Mucosa of gallbladder (tissue), 1 donor: ENCODE measurements at regions not wholly inside any gene's neighbourhood (a gene's known extent, or its start where the extent isn't known, plus 50 kb on each side); places are given as distances from the start of the nearest gene placed in this dataset.
"Not testable (repeated sequence)": the region's sequence is repeated elsewhere in the genome, so short reads cannot be mapped to it uniquely, and the experiment has no call there.

Source experiments
- DNase-seq: peaks from one replicate; pipeline ENCODE4 v3.0.0-alpha.2; 2020; ENCODE audit warnings: low spot score
- donor health status: DM: no; HTN: no; CAD: no.

- no peak for DNase-seq
Measured at GRCh38 chr10:9834434-9834833, 1183.2 kb upstream of the CELF2 start.

DNA sequence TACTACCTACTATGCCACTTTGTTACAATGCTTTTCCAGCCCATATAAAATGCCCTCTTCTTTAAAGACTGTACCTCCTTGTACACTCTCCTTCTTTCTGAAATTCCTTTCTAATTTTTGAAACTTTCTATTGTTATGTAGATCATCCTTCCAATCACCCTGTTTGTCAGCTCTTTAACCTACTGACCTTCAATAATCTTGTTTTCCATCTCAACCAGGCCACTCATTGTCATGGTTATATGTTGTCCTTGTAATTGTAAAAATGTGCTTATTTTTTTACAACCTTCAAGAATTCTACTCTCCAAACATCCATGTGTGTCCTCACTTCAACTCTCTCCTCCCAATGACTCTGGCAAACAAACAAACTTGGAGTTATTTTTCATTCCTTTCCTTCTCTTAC, 1172.6 kb upstream of the CELF2 start:
- DNase-seq: no peak

DNA sequence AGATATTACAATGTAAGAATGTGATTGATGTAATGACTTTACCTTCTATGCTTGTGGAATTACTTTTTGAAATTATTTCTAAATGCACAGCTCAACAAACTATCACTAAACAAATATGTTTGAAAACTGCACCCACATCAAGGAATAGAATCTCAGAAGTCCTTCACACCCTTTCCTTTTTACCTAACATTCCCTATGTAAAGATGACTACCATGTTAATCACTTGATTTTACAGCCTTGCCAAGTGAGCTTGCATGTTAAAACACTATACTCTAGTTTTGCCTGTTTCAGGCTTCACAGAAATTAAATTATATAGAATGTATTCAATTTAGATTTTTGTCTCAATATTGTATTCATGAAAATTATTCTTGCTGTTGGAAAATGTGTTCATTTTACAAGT, 1169.4 kb upstream of the CELF2 start:
- no peak for DNase-seq

GRCh38 chr10:9848981-9849380, 1168.7 kb upstream of the CELF2 start:
- no peak for DNase-seq

GRCh38 chr10:9850415-9850814, 1167.3 kb upstream of the CELF2 start:
- DNase-seq: no peak

GRCh38 chr10:9851808-9852207, 1165.9 kb upstream of the CELF2 start:
- no peak for DNase-seq

DNA sequence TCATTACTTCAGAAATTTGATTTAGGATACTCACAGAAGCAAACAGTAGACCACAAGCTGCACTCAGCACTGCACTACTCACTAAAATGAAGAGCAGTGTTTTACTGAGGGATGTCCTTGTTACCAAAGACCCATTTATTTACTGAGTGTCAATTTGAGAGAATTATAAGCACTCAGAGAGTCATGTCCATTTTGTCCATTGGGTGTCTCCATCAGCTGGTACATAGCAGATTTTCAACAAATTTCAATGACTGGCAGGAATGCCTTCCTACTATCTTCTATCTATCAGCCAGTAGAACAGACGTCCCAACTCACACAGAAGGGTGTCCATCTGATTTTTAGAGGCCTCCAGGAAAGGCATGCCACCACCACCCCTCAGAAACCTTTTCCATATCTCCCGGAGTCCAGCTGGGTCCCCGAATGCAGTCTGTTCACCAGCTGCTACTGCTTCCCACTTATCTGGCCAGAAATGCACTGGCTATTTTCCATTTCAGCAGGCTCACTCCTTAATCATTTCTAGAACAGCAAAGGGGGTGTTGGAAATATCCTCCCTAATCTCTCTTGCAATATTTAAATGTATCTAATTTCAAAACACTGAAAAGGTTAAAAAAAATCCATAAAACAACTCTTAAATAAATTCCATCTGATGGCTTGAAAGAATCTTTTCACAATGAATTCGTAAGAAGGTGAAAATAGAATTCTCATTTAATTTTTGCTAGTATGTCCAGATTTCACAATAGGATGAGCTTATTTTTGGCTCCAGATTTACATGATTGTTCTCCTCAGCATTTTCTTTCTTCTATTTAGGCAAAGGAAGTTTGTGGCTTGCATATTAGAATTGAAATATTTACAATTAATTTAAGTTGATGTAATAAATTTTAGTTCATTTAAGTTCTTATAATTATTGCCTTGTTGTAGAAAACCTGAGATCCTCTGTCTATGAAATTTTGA, 1164.0 kb upstream of the CELF2 start:
- DNase-seq: no peak

- DNase-seq: not testable (repeated sequence)
Measured at GRCh38 chr10:9855451-9855850, 1162.2 kb upstream of the CELF2 start.

DNA sequence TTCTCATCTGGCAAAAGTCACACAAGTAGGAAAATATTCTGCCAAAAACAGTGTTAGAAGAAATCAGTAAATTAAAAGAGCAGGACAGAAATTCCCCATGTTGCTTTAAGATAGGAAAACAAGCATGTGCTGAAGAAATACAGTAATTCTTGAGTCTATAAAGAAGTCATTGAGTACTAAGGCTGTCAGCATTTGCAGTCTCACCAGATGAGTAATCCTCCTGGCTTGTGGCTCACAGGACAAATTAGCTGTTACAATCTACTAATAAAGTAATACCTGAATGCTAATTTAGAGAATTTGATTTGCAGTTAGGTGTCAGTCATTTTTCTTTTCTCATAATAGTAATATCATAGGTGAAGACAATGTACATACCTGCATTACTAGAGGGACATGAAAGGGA, 1158.9 kb upstream of the CELF2 start:
- no peak for DNase-seq

DNA sequence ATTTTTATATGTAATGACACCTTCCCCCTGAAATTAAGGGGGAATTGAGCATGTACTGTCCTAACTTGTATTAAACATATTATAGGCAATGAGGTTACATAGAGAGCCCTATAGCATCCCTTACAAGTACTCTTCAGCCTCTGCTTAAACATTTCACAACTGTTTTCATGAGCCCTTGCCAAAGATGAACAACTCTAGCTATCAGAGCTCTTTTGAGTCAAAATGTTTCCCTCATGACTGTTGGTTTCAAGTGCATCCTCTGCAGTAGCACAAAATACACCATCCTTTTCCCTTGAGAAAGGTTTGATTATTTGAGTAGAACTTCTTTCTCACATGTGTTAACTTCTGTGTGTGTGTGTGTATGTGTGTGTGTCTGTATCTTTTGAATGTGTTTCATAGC, 1157.6 kb upstream of the CELF2 start:
- no peak for DNase-seq

DNA sequence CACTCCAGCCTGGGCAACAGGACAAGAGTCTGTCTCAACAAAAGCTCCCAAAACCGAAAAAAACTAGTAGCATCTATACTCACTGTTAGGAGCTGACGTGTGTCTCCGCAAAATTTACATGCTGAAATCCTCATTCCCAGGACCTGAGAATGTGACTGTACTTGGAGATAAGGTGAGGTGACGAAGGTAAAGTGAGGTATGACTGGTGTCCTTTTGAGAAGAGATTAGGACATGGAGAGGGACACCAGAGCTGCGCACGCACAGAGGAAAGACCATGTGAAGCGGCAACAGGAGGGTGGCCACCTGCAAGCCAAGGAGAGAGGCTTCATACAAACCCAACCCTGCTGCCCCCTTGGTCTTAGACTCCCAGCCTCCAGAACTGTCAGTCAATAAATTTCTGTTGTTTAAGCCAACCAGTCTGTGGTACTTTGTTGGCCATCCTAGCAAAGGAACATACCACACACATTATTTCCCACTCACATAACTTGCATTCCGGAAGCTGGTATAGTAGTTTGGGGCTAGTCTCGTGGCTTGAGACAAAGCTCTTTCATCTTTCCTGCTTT, 1154.0 kb upstream of the CELF2 start:
- DNase-seq: no peak

GRCh38 chr10:9868499-9868898, 1149.2 kb upstream of the CELF2 start:
- DNase-seq: no peak

DNA sequence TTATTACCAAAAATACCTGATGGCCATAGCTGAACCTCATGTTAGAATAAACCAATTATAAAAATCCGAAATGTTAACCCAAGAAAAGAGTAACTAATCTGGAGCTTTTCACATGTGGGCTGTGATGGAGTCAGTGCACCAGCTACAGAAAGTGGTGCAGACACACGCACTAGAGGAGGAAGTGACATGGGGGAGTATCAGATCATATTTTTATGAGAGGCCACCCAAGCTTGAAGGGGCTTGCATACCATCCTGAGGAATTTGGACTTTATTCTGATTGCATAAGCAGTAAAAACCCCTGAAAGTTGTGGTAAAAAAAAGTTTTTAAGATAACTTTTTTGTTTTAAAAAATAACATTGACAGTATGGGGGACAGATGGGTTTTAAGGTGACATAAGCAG, 1148.5 kb upstream of the CELF2 start:
- DNase-seq: no peak

DNA sequence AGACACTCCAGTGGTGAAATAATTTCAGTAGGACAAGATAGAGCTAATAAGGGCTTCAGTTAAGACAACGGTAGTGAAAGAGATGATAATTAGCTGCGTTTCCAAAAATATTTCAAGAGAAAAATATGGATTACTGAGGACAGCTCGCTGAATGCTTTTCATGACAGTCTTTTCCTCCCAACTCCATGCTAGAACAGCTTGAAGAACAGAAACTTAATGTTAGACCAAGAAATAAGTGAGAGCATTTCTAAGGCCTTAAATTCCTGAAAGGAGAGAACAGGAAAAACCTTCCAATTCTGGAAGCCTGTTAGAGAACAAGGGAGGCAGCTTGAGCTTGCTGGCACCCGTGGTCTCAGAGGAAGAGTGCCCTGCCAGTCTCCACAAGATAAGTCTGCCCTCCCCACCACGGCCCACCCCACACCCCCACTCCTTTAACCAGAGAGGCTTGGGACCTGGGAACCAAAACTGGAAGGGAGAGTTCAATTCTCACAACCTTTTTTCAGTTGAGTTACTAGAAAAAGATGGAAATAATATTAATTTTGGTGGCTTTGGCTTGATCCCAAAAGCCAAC, 1148.0 kb upstream of the CELF2 start:
- DNase-seq: no peak

DNA sequence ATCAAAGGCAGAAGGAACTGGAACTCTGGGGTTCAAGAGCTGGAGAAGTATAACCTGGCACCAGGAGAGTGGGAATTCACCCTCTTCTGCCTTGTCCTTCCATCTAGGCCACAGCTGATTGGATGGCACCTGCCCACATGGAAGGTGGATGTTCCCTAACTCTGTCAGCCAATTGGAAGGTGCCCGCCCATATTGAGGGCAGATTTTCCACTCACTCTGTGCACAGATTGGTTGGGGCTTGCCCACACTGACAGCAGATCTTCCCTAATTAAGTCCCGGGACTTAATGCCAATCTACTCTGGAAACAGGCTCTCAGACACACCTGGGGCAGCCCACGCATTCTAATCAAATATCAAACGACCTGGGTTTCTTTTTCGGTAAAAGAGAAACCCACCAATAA, 1142.3 kb upstream of the CELF2 start:
- DNase-seq: no peak

- DNase-seq: no peak
Measured at GRCh38 chr10:9877978-9878377, 1139.7 kb upstream of the CELF2 start.

GRCh38 chr10:9878383-9878782, 1139.3 kb upstream of the CELF2 start:
- no peak for DNase-seq

DNA sequence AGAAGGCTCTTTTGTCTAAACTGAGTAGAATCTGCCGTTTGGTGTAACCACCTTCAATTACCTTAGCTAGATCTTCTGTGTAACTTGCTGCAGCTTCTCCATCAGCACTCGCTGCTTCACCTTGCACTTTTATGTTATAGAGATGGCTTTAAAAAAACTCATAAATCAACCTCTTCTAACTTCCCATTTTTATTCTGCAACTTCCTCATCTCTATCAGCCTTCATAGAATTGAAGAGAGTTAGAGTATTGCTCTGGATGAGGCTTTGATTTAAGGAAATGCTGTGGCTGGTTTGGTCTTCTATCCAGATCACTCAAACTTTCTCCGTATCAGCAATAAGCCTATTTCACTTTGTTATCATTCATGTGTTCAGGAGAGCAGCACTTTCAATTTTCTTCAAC, 1131.9 kb upstream of the CELF2 start:
- DNase-seq: no peak

- no peak for DNase-seq
Measured at GRCh38 chr10:9886772-9887171, 1130.9 kb upstream of the CELF2 start.

- no peak for DNase-seq
Measured at GRCh38 chr10:9895453-9895852, 1122.2 kb upstream of the CELF2 start.

DNA sequence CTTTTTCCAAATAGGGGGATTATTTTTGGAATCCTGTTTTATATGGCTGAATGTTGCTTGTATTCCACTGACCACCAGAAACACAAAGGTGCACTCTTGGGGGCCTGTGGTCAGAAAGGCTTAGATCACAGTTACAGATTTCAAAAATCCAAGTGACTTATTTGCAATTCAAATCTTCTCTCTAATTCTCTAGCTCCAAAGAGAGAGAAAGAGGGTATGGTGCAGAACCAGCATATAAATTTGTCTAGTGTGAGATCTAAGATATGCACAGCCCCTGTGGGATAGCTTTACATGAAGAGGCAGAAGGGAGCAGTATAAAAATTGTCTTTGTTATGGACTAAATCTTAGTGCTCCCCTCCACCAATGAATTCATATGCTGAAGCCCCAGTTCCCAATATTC, 1121.7 kb upstream of the CELF2 start:
- DNase-seq: no peak

DNA sequence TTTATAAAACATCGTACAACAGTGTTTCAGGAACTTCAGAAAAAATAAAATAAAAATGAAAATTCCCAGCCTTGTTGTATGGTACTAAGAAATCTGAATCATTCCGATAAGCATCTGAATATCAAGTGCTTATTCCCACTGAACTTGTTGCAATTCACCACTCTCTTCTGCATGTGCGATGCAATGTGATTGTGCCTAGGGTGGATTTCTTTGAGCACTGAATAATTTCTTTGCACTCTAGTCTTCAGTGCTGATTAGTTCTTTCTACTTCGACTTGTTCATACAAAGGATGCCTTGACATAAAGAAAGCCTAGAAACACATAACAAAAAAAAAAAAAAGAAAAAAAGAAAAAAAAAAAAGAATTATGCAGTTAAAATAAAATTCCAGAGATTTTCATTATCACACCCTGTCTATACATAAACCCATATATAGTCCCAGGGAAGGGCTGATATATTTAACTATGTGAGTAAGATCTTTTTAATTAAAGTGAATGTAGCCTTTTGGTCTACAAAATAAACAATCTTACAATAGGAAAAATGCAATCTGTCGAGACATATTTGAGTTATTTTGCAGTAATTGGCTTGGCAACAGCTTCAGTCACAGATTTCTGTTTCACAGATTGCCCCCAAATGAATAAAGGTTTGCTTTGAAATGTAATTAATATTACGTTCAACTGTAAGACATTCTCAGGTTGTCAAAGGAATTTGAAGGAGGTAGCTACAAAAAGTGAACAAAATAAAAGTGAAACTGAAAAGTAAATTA, 1118.9 kb upstream of the CELF2 start:
- no peak for DNase-seq
